NB4 (cell line): ENCODE measurements at regions not wholly inside any gene's neighbourhood (a gene's known extent, or its start where the extent isn't known, plus 50 kb on each side); places are given as distances from the start of the nearest gene placed in this dataset.

Experiments
- CTCF ChIP-seq: IDR thresholded peaks from one replicate; pipeline ENCODE4 v1.5.1; 2012; ENCODE audit warnings: low read depth, low read length
- MAX ChIP-seq: IDR thresholded peaks from 2 replicates; pipeline ENCODE4 v1.6.1; 2011; ENCODE audit warnings: low read depth, low read length

GRCh38 chr5:176132471-176133288, 105.5 kb upstream of the SIMC1 start:
- TF ChIP-seq CTCF (no peak), MAX (no peak)
